KG1 (cell line): ENCODE measurements at regions not wholly inside any gene's neighbourhood (a gene's known extent, or its start where the extent isn't known, plus 50 kb on each side); places are given as distances from the start of the nearest gene placed in this dataset.

Source experiments
- DNase-seq: peaks from one replicate; lab custom pipeline; 2025; lab: John Stamatoyannopoulos, UW

- no peak for DNase-seq
Measured at GRCh38 chr13:87344176-87344575, 327.0 kb upstream of the SLITRK5 start.

- no peak for DNase-seq
Measured at GRCh38 chr13:87355451-87355850, 315.7 kb upstream of the SLITRK5 start.

GRCh38 chr13:87356314-87356713, 314.9 kb upstream of the SLITRK5 start:
- DNase-seq, result no peak

GRCh38 chr13:87358319-87358718, 312.9 kb upstream of the SLITRK5 start:
- DNase-seq, result no peak

- no peak for DNase-seq
Measured at GRCh38 chr13:87361216-87361615, 310.0 kb upstream of the SLITRK5 start.

- DNase-seq, result no peak
Measured at GRCh38 chr13:87368639-87369038, 302.5 kb upstream of the SLITRK5 start.

GRCh38 chr13:87376081-87376480, 295.1 kb upstream of the SLITRK5 start:
- no peak for DNase-seq

- no peak for DNase-seq
Measured at GRCh38 chr13:87384099-87384498, 287.1 kb upstream of the SLITRK5 start.

- no peak for DNase-seq
Measured at GRCh38 chr13:87393358-87393757, 277.8 kb upstream of the SLITRK5 start.

- no peak for DNase-seq
Measured at GRCh38 chr13:87398047-87398446, 273.1 kb upstream of the SLITRK5 start.

- no peak for DNase-seq
Measured at GRCh38 chr13:87403748-87404432, 267.3 kb upstream of the SLITRK5 start.

GRCh38 chr13:87426742-87427141, 244.4 kb upstream of the SLITRK5 start:
- no peak for DNase-seq

GRCh38 chr13:87444135-87444534, 227.0 kb upstream of the SLITRK5 start:
- no peak for DNase-seq

- no peak for DNase-seq
Measured at GRCh38 chr13:87452281-87452680, 218.9 kb upstream of the SLITRK5 start.

- DNase-seq, result no peak
Measured at GRCh38 chr13:87453244-87453643, 217.9 kb upstream of the SLITRK5 start.

- no peak for DNase-seq
Measured at GRCh38 chr13:87459419-87459818, 211.8 kb upstream of the SLITRK5 start.

- no peak for DNase-seq
Measured at GRCh38 chr13:87497426-87497825, 173.7 kb upstream of the SLITRK5 start.

GRCh38 chr13:87498681-87499080, 172.5 kb upstream of the SLITRK5 start:
- no peak for DNase-seq

- DNase-seq, result no peak
Measured at GRCh38 chr13:87524775-87525174, 146.4 kb upstream of the SLITRK5 start.

- DNase-seq, result no peak
Measured at GRCh38 chr13:87533776-87534175, 137.4 kb upstream of the SLITRK5 start.

GRCh38 chr13:87535911-87536310, 135.3 kb upstream of the SLITRK5 start:
- no peak for DNase-seq

GRCh38 chr13:87536499-87536898, 134.7 kb upstream of the SLITRK5 start:
- no peak for DNase-seq

GRCh38 chr13:87536899-87537298, 134.3 kb upstream of the SLITRK5 start:
- DNase-seq, result no peak

- DNase-seq, result no peak
Measured at GRCh38 chr13:87537951-87538350, 133.2 kb upstream of the SLITRK5 start.
